Esophagus muscularis mucosa (tissue), 3 donors: ENCODE measurements at regions not wholly inside any gene's neighbourhood (a gene's known extent, or its start where the extent isn't known, plus 50 kb on each side); places are given as distances from the start of the nearest gene placed in this dataset.

Source experiments
- CTCF ChIP-seq, 3 experiments: fragments of 200-600 bp in 2 of 3; fragments of 450-650 bp in 1 of 3; sonication (generic) in 2 of 3; IDR thresholded peaks; one replicate each; pipeline ENCODE4 v1.5.1; 2017 to 2019; ENCODE audit warnings: antibody characterized with exemption in 3 of 3, mild to moderate bottlenecking in 2 of 3, moderate library complexity in 1 of 3
- POLR2A ChIP-seq: fragments of 450-650 bp; IDR thresholded peaks from one replicate; pipeline ENCODE4 v1.6.1; 2017; ENCODE audit warnings: antibody characterized with exemption, moderate library complexity, mild to moderate bottlenecking, low read depth
- POLR2AphosphoS5 ChIP-seq, 2 donors: sonication (generic); formaldehyde crosslinking; IDR thresholded peaks; one replicate each; pipeline ENCODE4 v1.6.1; 2017; ENCODE audit warnings: antibody characterized with exemption in 2 of 2

GRCh38 chr10:130777507-130778165, 533.9 kb downstream of the TCERG1L start:
- no peak for TF ChIP-seq POLR2A
- no peak for TF ChIP-seq CTCF (IDR thresholded peaks at IDR 0.05)
- TF ChIP-seq POLR2AphosphoS5 (IDR thresholded peaks at IDR 0.05): no peak
